SKM-1 treated with dmso at 0.1 percent for 144 hours (cell line): ENCODE measurements at regions not wholly inside any gene's neighbourhood (a gene's known extent, or its start where the extent isn't known, plus 50 kb on each side); places are given as distances from the start of the nearest gene placed in this dataset.

ENCODE experiments used
- DNase-seq: peaks from one replicate; lab custom pipeline; 2025; ENCODE audit not compliant: unreplicated experiment; lab: John Stamatoyannopoulos, UW

DNA sequence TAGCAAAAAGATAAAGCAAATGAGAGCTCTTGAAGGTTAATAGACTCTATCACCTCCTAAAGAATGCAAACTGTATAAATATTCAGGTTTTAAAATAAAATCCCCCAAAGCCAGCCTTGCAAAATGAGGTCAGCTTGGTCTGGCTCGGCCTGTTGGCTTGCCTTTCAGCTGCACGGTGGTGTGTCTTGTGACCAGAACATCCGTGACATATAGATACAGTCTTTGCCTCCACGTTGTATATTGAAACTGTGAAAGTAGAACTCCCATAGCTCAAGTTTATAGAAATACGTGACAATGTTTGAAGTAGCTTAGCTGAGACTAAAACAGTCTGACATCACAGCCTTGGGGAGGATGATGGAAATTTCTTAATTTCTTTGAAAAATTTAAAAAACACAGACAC is 236.6 kb upstream of the MYOCD start:
- no peak for DNase-seq

DNA sequence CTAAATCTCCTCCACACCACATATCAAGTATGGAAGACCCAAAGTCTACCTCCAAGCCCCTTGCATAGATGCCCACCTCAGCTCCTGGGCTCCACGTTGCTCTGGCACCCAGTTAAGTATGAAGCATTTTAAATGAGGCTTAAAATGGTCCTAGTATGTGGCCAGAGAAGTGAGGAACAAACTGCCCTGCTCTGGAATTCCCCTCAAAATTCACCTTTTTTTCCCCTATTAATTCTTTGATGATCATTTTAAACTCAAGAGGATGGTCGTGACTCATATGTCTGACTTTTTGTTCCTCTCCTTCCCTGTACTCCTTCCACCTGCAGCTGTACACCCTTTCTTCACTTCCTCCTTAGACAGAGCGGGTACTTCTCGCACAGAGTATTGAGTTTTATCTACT is 234.5 kb upstream of the MYOCD start:
- DNase-seq, result no peak

DNA sequence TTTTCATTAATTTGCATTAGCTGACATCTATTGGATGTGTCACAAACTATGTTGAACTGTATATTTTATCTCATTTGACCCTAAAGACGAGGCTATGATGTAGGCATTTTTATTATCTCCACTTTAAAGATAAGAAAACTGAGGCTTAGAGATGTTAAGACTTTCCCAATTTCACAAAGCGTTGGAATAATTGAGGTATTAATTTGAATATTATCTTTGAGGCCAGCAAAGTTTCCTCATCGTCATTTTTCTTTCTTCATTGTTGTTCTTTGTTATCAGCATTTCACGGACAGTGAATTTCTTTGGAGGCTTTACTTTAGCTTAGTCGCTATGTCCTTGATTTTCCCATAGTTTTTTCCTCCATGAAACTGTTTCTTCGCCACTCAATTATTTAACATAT is 227.5 kb upstream of the MYOCD start:
- no peak for DNase-seq

DNA sequence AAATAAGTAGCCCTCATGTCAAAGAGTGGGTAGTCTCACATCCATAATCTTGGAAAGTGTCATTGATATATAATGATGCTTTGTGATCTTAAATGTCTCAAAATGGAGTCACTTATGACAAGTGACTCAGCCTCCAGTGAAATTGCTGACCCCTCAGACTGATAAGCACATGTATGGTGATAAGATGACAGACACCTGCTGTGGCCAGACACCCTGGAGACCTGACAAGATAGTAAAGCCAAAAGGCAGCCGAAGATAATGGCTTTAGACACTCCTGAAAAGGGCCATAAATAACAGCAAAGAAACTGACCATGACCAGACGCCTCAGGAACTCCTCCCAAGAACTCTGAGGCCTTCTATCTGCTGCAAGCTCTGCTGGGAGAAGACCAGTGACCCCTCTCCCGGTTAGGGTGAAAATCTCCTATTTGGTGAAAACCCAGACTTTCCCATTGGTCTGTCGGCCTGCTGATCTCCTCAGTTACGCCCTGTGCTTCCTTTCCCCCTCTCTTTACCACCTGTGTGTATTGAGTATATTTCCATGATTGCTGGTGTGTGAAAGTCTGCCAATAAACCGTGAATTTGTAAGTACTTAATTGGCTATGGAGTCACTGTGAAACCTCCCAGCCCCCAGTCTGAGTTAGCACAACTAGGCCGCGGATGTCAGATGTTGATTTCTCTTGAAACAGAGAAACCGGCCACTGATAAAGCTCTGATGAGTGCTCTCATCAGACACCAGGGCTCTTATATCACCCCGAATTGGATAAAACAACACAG is 226.7 kb upstream of the MYOCD start:
- DNase-seq, result no peak

DNA sequence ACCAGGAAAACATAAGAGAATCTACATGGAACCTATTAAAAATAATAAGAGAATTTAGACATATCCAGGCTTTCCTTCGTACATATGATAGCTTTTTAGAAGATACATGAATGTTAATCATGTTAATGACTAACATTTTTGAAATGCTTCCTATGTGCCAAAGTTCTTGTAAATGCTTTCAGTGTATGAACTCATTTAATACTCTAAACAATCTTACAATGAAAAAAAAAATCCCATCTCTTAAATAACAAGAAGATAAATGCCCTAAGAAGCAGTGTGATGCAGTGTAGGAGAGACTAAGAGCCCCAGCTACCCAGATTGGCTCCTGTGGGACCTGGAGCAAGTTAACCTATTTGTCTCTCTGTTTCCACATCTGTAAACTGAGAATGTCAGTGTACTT is 220.4 kb upstream of the MYOCD start:
- no peak for DNase-seq

DNA sequence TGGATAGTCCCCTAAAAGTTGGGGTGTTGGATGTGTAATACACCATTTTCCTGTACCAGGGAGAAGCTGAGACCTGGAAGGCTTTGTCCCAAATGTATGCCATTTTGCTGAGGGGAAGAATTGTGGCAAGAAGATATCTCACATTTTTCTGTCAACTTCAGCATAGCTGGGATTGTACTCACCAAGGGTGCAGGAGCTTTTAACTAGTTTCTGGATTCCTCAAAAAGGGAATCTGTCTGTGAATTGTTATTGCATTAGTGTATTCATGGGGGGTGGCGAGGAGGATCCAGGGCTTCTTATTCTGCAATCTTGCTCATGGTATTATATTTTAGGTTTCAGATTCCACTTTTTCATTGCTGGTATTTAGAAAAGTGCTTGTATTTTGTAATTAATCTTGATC is 208.2 kb upstream of the MYOCD start:
- no peak for DNase-seq

DNA sequence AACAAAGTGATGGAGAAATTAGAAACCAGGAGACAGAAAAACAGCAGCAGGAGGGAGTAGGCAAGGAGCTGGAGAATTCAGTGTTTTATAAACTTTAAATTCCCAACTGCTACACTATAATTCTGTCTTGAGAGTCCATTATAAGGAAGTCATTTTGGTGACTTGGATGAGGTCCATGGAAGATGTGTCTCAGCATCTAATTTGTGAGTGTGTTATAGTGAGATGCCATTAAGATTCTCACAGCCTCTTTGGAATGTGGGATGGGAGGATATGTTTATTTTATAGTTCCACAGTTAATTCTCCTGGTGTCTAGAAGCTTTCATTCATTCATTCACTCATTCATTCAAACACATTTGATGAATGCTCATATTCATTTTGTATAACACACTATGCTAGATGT is 206.0 kb upstream of the MYOCD start:
- no peak for DNase-seq

DNA sequence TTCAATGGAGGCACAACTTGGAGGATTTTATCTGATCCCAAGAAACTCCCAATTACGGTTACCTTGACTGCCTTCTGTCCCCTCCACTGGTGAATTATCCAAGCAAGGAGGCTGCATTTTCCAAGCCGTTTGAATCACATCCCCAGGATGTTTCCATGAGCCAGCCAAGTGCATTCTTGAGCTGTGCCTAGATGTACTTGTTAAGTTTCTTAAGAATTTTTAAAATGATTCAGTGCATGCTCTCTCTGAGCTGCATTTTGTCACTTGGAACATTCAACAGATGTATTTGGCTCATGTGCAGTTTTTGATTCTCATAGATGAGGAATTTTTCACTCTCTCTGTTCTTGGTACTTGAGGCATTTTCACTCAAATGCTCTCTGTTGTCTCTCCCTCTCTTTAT is 202.6 kb upstream of the MYOCD start:
- DNase-seq, result no peak

DNA sequence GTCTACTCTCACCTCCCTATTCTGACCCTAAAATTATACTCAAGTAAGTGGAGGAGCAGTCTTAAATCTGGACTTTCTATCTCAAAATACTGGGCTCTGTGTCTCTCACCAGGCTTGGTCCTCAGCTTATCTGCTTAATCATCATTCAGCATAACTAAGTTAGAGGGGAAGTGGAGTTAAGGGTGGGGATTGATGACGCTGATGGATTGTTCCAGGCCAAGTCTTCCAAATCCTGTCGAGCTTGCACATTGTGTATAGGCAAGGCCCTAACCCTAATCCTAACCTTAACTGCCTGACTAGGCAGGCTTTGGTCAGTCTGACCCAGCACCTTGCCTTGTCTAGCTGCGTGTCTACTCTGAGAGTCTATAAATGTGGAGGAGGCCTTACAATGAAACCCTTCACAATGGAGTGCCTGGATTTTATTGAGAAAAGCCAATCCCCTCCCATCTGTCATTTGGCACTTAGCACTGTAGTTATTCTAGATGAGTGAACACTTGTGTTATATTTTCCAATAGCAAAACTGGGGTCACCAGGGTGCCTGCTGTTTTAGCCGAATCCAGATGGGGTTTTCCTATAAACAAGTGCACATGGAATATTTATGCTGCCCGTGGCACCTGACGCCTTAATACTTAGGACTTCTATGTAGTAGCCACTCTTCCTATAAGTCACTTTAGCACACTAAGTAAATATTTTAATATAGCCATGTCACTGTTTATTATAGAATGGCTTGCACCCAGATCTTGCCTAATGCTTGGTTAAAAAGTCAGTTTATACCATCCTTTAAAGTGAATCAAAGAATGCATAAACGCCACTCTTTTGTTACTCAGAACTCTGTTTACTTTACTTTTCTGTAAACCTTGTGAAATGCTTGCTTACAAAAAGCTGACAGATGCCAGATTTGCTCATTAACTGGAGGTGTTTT is 193.2 kb upstream of the MYOCD start:
- DNase-seq, result no peak

DNA sequence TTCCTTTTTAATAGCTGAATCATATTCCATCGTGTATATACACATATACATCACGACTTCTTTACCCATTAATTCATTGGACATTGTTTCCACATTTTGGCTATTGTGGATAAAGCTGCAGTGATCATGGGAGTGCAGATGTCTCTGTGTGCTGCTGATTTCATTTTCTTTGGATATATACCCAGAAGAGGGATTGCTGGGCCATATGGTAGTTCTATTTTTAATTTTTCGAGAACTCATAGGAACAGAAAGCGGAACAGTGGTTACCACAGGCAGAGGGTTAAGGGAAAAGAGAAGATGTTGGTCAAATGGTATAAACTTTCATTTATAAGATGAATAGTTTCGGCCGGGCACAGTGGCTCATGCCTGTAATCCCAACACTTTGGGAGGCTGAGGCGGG is 187.4 kb upstream of the MYOCD start:
- DNase-seq, result no peak

DNA sequence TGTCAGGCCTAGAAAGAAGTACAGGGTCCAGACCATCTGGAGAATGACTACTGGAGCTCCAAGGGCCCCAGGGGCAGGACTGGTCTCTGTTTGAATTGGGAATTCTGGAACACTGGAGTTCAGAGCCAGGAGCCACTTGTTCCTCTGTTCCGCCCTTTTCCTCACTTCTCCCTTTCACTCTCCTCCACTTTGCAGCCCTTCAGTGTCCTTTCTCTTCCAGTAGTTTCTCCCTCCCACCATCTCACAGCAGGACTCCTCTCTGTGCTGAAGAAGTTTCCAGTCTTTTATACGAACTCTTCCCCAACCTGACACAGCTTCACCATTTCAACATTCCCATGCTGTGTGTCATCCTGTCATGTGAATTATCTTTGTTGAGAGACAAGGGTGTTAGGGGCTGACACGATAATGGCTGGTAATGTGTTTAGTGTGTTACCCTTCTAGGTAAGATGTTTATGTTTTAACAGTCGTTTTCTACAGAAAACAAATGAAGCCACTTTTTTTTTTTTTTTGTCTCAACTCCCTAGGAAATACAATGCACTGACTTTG is 180.3 kb upstream of the MYOCD start:
- DNase-seq, result no peak

DNA sequence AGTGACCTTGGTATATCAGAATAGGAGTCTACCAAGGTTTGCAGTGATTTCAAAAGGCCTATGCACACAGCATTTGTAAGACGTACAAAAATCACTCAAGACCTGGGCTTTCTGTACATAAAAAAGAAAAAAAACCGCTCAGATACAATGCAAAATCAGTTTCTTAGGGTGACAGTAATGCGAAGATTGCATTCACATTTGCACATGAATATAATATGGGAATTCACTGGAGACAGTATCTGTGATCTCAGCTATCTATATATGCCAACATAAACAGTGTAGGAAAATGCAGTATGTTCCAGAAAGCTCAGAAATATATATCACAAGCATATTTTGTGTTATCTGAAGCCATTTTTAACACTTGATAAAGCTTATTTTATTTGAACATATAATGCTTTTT is 176.4 kb upstream of the MYOCD start:
- no peak for DNase-seq

DNA sequence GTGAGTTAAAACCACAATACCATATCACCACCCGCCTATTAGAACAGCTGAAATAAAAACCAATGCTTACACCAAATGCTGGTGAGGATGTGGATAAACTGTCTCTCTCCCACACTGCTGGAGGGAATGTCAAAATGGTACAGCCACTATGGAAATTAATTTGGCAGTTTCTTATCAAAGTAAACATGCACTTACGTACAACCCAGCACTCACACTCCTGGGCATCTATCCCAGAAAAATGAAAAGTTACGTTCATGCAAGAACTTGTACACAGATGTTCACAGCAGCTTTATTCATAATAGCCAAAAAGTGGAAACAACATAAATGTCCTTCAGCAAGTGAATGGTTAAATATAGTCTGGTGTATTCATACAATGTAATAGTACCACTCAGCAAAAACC is 173.2 kb upstream of the MYOCD start:
- no peak for DNase-seq

DNA sequence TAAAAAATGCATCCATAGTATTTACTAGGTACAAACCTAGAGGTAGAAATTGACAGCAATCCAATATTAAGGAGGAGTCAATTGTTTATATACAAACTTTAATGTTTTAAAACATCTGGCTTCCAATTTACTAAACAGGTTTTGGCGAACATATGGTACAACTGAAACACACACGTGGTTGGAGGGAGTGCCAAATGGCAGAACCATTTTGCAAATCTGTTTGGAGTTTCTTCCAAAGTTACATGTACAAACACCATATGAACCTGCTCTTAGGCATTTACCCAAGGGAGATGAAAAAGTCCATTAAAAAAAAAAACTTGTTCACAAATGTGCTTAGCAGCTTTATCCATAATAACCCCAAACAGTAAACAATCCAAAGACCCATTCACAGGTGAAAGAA is 159.8 kb upstream of the MYOCD start:
- no peak for DNase-seq

DNA sequence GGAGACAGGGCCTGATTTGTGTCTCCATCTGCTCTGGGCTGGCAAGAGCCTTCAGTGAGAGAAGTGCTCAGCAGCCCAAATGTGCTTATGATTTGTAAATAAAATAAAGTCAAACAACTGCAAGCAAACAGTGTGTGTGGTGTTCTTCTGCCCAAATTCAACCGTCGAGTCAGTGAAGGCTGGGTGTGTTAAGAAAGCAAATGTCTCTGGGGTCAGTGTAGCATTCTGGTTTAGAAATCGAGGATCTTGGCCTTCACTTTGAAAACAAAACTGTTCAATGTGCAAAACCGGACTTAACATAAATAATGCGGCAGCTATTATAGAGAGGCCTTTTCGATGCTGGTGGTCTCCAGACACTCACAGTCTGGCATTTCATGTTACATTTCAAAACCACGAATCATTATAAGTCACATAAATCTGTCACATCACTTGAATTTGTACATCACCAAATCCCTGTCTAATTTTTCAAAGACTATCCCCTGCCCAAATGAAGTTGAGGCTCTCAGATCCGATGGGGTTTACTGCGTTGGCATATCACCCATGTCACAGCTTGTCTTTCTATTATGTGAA is 158.6 kb upstream of the MYOCD start:
- DNase-seq, result no peak

DNA sequence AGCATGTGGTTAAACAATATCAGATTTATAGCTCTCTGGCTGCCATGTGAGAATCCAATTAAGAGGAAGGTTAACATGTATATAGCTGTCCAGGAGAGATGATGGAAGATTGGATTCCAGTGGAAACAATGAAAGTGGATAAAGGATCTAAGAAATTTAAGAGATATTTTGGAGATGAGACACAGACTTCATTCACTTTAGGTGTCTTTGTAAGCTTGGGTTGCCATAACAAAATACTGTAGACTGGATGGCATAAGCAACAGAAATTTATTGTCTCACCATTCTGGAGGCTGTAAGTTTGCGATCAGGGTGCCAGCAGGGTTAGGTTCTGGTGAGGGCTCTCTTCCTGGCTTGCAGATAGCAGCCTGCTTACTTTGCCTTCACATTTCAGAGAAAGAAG is 155.9 kb upstream of the MYOCD start:
- no peak for DNase-seq

DNA sequence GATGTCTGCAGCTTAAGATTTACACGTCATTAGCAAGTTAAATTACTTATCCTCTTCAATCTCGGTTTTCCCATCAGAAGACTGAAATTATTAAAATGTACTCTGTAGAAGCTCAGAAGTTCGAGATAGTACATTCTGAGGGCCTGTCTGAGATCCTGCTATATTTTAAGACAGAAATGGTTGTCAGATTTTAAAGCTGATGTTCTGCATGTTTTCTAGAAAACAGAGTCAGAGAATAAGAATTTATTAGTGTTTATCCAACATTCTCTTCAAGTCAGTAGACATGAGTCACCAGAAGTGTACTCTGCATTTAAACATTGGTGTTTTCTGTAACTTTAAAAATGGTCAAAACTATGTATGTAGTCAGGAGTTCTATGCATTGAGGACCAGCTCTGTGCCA is 155.2 kb upstream of the MYOCD start:
- no peak for DNase-seq

DNA sequence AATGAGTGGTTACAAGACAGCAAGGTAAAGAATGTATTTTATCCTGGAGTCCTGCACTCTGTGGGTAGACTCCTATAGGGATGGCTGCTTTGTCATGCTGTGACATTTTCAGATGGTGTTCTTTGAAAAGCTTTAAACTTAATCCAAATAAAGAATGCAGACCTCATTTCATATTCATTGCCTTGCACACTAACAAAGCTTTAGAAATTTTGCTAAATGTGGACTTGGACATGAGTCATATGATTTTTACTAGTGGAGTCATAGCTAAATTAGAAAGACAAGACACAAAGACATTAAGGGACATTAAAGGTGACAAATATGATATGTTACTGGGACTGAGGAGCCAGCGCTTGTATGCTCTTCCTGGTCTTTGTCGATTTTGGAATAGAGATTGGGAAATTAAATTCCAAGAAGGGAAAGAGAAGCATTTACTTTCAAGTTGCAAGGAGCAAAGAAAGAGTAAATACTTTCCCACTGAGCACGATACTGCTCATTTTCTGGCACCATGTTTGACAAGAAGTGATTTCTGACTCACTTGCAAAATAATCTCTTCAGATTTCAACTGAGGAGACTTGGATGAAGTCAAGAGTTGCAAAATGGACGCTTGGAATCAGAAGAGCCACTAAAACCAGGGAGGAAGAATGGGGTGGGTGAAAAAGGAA is 152.9 kb upstream of the MYOCD start:
- no peak for DNase-seq

DNA sequence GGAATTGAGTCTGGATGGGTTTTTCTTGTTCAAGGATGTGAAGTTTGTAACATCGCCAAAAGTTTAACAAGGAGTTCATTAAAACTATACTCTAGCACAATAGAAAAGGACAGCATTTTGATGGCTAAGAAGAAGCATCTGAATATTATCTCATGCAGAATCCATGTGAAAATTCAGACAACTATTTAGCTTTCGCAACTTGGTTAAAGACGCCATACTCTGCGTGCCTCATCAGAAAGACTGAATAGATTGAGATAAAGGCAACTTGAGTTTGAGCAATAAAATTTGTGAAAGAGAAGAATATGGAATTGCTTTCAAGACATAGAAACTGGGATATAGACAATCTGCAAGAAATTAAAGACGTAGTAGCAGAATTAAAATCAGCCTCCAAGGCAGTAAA is 151.1 kb upstream of the MYOCD start:
- no peak for DNase-seq

DNA sequence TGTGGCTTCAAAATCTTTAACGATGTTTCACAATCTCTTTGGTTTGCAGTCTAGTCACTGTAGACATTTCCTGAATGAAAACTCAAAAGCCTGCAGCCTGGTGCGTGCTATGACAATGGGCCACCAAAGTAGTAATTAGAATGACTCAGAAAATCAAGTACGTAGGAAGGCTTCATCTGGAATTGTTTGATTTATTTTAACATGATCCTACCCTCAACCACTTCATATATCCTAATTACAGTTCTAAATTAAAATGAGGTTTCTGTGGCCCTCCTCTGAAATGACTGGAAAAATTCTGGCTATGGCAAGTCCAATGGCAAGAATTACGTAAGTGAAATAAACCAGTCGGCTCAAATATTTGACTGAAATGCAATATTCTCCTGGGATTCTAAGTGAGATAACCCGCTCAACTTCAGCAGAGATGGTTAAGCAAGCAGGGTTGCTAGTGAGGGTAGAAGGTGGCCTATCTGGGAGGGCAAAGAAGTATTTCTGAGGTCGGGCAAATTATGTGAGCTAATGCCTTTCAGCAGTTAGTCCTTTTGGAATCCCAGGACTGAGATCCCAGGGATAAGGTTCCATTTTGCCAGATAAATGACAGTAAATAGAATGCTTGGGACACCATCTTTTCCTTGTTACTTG is 145.6 kb upstream of the MYOCD start:
- no peak for DNase-seq

DNA sequence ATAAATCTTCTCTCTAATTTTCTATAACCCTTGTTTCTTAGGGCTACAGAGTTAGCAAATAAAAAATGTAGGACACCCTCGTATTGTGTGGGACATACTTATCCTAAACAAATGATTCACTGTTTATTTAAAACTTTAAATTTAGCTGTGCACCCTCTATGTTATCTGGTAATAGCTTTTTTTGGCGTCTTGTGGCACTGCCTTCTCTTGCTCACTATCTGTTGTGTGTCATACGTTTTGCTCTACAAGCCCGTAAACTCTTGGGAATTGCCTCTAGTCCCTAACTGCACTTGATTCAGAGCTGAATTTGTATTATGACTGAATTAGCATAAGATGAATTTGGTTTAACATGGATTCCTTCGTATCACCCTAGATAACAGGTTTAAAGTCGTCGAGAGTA is 144.3 kb upstream of the MYOCD start:
- DNase-seq, result no peak
